GM18520 (cell line): ENCODE measurements at regions not wholly inside any gene's neighbourhood (a gene's known extent, or its start where the extent isn't known, plus 50 kb on each side); places are given as distances from the start of the nearest gene placed in this dataset.
A peak's percentile ranks its signal among the peaks of the same experiment; 100 is the strongest.
"Not testable (repeated sequence)": the region's sequence is repeated elsewhere in the genome, so short reads cannot be mapped to it uniquely, and the experiment has no call there.

Source experiments
- ATAC-seq: cut with Tn5 transposase; IDR thresholded peaks from one replicate; pipeline ENCODE4 v1.9.1; 2021; ENCODE audit not compliant: unreplicated experiment

GRCh38 chr18:34350778-34351177 is 126.1 kb upstream of the NOL4 start:
- ATAC-seq = no peak

- no peak for ATAC-seq
These were observed 127.9 kb upstream of the NOL4 start for GRCh38 chr18:34352385-34353163.

- ATAC-seq = no peak
These were observed 129.6 kb upstream of the NOL4 start for GRCh38 chr18:34354351-34354750.

- ATAC-seq = no peak
These were observed 133.3 kb upstream of the NOL4 start for GRCh38 chr18:34357944-34358580.

GRCh38 chr18:34358923-34359322 is 134.2 kb upstream of the NOL4 start:
- peak; percentile 99 for ATAC-seq

- ATAC-seq = no peak
These were observed 140.0 kb upstream of the NOL4 start for GRCh38 chr18:34364699-34365098.

GRCh38 chr18:34370704-34371395 is 146.1 kb upstream of the NOL4 start:
- ATAC-seq = no peak

GRCh38 chr18:34380326-34380725 is 155.6 kb upstream of the NOL4 start:
- no peak for ATAC-seq

GRCh38 chr18:34385311-34385710 is 160.6 kb upstream of the NOL4 start:
- no peak for ATAC-seq

- ATAC-seq = no peak
These were observed 162.1 kb upstream of the NOL4 start for GRCh38 chr18:34386803-34387202.

GRCh38 chr18:34397286-34397896 is 172.7 kb upstream of the NOL4 start:
- no peak for ATAC-seq

GRCh38 chr18:34399892-34400291 is 175.2 kb upstream of the NOL4 start:
- no peak for ATAC-seq

- ATAC-seq = no peak
These were observed 176.1 kb upstream of the NOL4 start for GRCh38 chr18:34400834-34401233.

- ATAC-seq = no peak
These were observed 177.1 kb upstream of the NOL4 start for GRCh38 chr18:34401775-34402174.

GRCh38 chr18:34407471-34407870 is 182.8 kb upstream of the NOL4 start:
- ATAC-seq = not testable (repeated sequence)

GRCh38 chr18:34411952-34412351 is 187.2 kb upstream of the NOL4 start:
- no peak for ATAC-seq

GRCh38 chr18:34431042-34431441 is 206.3 kb upstream of the NOL4 start:
- ATAC-seq = no peak

- ATAC-seq = no peak
These were observed 219.9 kb upstream of the NOL4 start for GRCh38 chr18:34444622-34445021.

- ATAC-seq = no peak
These were observed 223.9 kb upstream of the NOL4 start for GRCh38 chr18:34448662-34449061.

GRCh38 chr18:34457761-34458160 is 233.0 kb upstream of the NOL4 start:
- ATAC-seq = no peak

- ATAC-seq = no peak
These were observed 233.8 kb upstream of the NOL4 start for GRCh38 chr18:34458410-34458977.
